ENCODE measurements at regions not wholly inside any gene's neighbourhood (a gene's known extent, or its start where the extent isn't known, plus 50 kb on each side); places are given as distances from the start of the nearest gene placed in this dataset.

DNA sequence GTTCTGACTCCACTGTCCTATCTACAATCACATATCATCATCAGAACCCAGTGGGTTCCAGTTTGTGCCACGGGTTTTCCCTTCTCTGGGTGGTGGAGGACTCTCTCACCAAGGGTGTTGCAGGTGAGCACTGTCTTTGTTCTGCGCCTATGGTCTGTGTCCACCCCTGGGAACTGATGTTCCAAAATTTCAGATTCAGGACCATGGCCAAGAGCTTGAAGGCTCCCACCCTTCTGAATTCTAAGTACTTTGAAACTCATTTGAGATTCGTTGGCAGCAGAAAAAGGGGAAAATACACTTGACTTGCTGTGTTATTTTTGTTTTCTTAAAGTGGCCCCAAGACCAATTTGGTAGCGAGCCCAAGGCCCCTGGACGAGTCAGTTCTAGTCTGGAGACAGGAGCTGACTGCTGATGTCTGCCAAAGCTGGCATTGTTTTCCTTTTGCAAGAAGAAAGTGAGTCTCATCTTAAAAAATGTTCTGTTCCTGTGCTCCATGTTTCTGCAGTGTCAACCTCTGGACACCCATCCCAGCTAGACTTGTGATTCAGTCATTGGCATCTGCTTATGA is 310.9 kb downstream of the HAPSTR1 start:
- TF ChIP-seq, protein P1, sequence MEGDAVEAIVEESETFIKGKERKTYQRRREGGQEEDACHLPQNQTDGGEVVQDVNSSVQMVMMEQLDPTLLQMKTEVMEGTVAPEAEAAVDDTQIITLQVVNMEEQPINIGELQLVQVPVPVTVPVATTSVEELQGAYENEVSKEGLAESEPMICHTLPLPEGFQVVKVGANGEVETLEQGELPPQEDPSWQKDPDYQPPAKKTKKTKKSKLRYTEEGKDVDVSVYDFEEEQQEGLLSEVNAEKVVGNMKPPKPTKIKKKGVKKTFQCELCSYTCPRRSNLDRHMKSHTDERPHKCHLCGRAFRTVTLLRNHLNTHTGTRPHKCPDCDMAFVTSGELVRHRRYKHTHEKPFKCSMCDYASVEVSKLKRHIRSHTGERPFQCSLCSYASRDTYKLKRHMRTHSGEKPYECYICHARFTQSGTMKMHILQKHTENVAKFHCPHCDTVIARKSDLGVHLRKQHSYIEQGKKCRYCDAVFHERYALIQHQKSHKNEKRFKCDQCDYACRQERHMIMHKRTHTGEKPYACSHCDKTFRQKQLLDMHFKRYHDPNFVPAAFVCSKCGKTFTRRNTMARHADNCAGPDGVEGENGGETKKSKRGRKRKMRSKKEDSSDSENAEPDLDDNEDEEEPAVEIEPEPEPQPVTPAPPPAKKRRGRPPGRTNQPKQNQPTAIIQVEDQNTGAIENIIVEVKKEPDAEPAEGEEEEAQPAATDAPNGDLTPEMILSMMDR (IDR thresholded peaks at IDR 0.05), result no peak
- no peak for TF ChIP-seq POLR2A (IDR thresholded peaks at IDR 0.05)

All from body of pancreas (tissue), 4 donors.